T-cell (primary cell): ENCODE measurements at regions not wholly inside any gene's neighbourhood (a gene's known extent, or its start where the extent isn't known, plus 50 kb on each side); places are given as distances from the start of the nearest gene placed in this dataset.

Source experiments
- ATAC-seq, 4 experiments: fragments of 200-7000 bp in 3 of 4; fragments of 150-1000 bp in 1 of 4; cut with Tn5 transposase; replicated peaks in 1 of 4; 1 replicate in 3 of 4; 2 replicates in 1 of 4; pipeline ENCODE4 v1.10.0; 2021; ENCODE audit warnings: moderate library complexity in 3 of 4, mild to moderate bottlenecking in 2 of 4, moderate number of reproducible peaks in 1 of 4
- CTCF ChIA-PET, 2 donors: fragments of 300-600 bp; sonication (Branson Sonifier 250); formaldehyde crosslinking; loops; one replicate each; lab custom pipeline; 2022; ENCODE audit warnings: antibody characterized with exemption in 2 of 2; lab: Charles Lee
- POLR2A ChIA-PET, 2 donors: fragments of 300-600 bp; sonication (Branson Sonifier 250); formaldehyde crosslinking; loops; one replicate each; lab custom pipeline; 2022; ENCODE audit warnings: antibody characterized with exemption in 2 of 2; lab: Charles Lee
- DNase-seq, 35 experiments: peaks; one replicate each; pipeline versions ENCODE4 v3.0.0 to v3.0.0-alpha.2; 2013 to 2023
- H3K27ac ChIP-seq: one replicate; pipeline ENCODE4 v1.5.1; 2013; ENCODE audit warnings: low read length
- H3K27me3 ChIP-seq, 2 experiments: replicated peaks in 1 of 2; 1 replicate in 1 of 2; 2 replicates in 1 of 2; pipeline versions ENCODE4 v1.6.1 to v1.7.0; 2013; ENCODE audit warnings: low read length in 1 of 2, mixed read lengths in 1 of 2; ENCODE audit not compliant: control insufficient read depth in 2 of 2, insufficient read depth in 2 of 2; ENCODE audit errors: extremely low read depth in 1 of 2
- H3K36me3 ChIP-seq, 2 donors: 1 replicate in 1 of 2; 2 replicates in 1 of 2; pipeline versions ENCODE4 v1.6.1 to v1.7.0; 2013; ENCODE audit warnings: low read length in 1 of 2; ENCODE audit not compliant: control insufficient read depth in 2 of 2, insufficient read depth in 1 of 2; ENCODE audit errors: extremely low read depth in 1 of 2
- H3K4me1 ChIP-seq, 2 experiments: 1 replicate in 1 of 2; 2 replicates in 1 of 2; pipeline versions ENCODE4 v1.6.1 to v1.7.0; 2013; ENCODE audit warnings: low read length in 2 of 2, mixed read lengths in 1 of 2; ENCODE audit not compliant: insufficient read depth in 2 of 2, control insufficient read depth in 1 of 2; ENCODE audit errors: extremely low read depth in 1 of 2
- H3K4me3 ChIP-seq, 2 donors: 1 replicate in 1 of 2; 2 replicates in 1 of 2; pipeline versions ENCODE4 v1.5.1 to v1.7.0; 2013; ENCODE audit warnings: mild to moderate bottlenecking in 2 of 2, low read length in 1 of 2, moderate library complexity in 1 of 2; ENCODE audit not compliant: control insufficient read depth in 1 of 2; ENCODE audit errors: extremely low read depth in 1 of 2
- H3K9me3 ChIP-seq: 2 replicates; pipeline ENCODE4 v1.7.0; 2013
- H3K27ac Mint-ChIP-seq, 2 donors: one replicate each; pipeline ENCODE4 v1.8.0; 2020 to 2021; ENCODE audit warnings: mild to moderate bottlenecking in 2 of 2, mixed read lengths in 2 of 2
- H3K27me3 Mint-ChIP-seq, 2 donors: one replicate each; pipeline ENCODE4 v1.8.0; 2021 to 2022; ENCODE audit warnings: mixed read lengths in 2 of 2
- H3K36me3 Mint-ChIP-seq: one replicate; pipeline ENCODE4 v1.8.0; 2021; ENCODE audit warnings: mixed read lengths
- H3K4me1 Mint-ChIP-seq, 3 donors: one replicate each; pipeline ENCODE4 v1.8.0; 2020 to 2022; ENCODE audit warnings: mixed read lengths in 3 of 3, mild to moderate bottlenecking in 1 of 3
- H3K4me3 Mint-ChIP-seq, 3 donors: one replicate each; pipeline ENCODE4 v1.8.0; 2020 to 2022; ENCODE audit warnings: mild to moderate bottlenecking in 3 of 3, mixed read lengths in 3 of 3, moderate library complexity in 3 of 3
- H3K9me3 Mint-ChIP-seq, 3 donors: one replicate each; pipeline ENCODE4 v1.8.0; 2020 to 2022; ENCODE audit warnings: mixed read lengths in 3 of 3
- WGBS: methylation state at CpG from one replicate; pipeline ENCODE4 v1.1.5; 2013; ENCODE audit warnings: missing lambda C conversion rate; ENCODE audit not compliant: insufficient coverage; 5-methylcytosine and 5-hydroxymethylcytosine counted together

- H3K9me3 Mint-ChIP-seq: peaks cover 0 to 3% (median 0%) of the 10 kb centered on the region in 3 donors
- Histone ChIP-seq H3K4me3 (no peak overlapping the region), H3K4me1 (no peaks in the 10 kb centered on the region), H3K9me3 (no peaks in the 10 kb centered on the region), H3K27me3 (peaks cover 0 to 20% of the 10 kb centered on the region in 2 experiments), H3K27ac (no peak overlapping the region), H3K36me3 (no peaks in the 10 kb centered on the region)
- ChIA-PET POLR2A (no interaction called here), CTCF (no interaction called here)
- no peaks in the 10 kb centered on the region for H3K4me1 Mint-ChIP-seq
- H3K4me3 Mint-ChIP-seq: no peak overlapping the region
- ATAC-seq (no peak), DNase-seq (no peak)
- 100% methylated on average over 3 of the region's 3 CpGs for WGBS
- H3K27me3 Mint-ChIP-seq: peaks cover 9% of the 10 kb centered on the region in 2 donors
- no peaks in the 10 kb centered on the region for H3K36me3 Mint-ChIP-seq
- H3K27ac Mint-ChIP-seq: no peak overlapping the region
Observed at GRCh38 chr16:86108062-86108461, 209.1 kb downstream of the IRF8 start.

GRCh38 chr16:86110134-86110533, 211.2 kb downstream of the IRF8 start:
- Histone ChIP-seq H3K4me3 (no peak overlapping the region), H3K36me3 (no peaks in the 10 kb centered on the region), H3K27ac (no peak overlapping the region), H3K4me1 (no peaks in the 10 kb centered on the region), H3K9me3 (no peaks in the 10 kb centered on the region), H3K27me3 (peaks cover 0 to 20% of the 10 kb centered on the region in 2 experiments)
- peaks cover 0 to 3% (median 0%) of the 10 kb centered on the region in 3 donors for H3K9me3 Mint-ChIP-seq
- H3K36me3 Mint-ChIP-seq: no peaks in the 10 kb centered on the region
- H3K4me1 Mint-ChIP-seq: no peaks in the 10 kb centered on the region
- WGBS: 86% methylated on average over 1 of the region's 1 CpG
- H3K27ac Mint-ChIP-seq: no peak overlapping the region
- ChIA-PET CTCF (no interaction called here), POLR2A (no interaction called here)
- H3K4me3 Mint-ChIP-seq: no peak overlapping the region
- no peak for ATAC-seq
- peaks cover 14 to 17% of the 10 kb centered on the region in 2 donors for H3K27me3 Mint-ChIP-seq
- no peak for DNase-seq

DNA sequence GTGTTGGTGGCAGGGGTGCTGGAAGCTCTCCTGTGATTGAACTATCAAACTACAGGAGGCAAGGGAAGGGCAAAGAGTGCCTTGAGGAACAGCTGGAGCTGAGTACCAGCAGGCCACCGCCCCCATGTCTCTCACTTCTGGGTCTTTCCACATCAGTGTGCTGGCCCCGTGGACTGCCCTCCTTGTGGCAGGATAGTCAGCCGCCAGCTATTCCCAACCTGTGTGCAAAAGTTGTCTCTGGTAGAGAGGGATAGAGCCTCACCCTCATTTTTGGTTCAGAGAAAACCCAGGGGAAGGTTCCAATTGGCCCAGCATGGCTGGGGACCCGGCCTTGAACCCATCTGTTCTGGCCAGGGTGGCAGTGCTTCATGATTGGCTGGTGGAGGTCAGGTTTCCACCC, 211.8 kb downstream of the IRF8 start:
- Histone ChIP-seq H3K27me3 (peaks cover 0 to 23% of the 10 kb centered on the region in 2 experiments), H3K27ac (no peak overlapping the region), H3K4me3 (no peak overlapping the region), H3K9me3 (no peaks in the 10 kb centered on the region), H3K36me3 (no peaks in the 10 kb centered on the region), H3K4me1 (no peaks in the 10 kb centered on the region)
- ChIA-PET CTCF (no interaction called here), POLR2A (no interaction called here)
- Mint-ChIP-seq H3K27me3 (peaks cover 16 to 17% of the 10 kb centered on the region in 2 donors), H3K4me1 (no peaks in the 10 kb centered on the region), H3K36me3 (no peaks in the 10 kb centered on the region), H3K4me3 (no peak overlapping the region), H3K9me3 (peaks cover 0 to 3% (median 0%) of the 10 kb centered on the region in 3 donors), H3K27ac (no peak overlapping the region)
- ATAC-seq: no peak
- no peak for DNase-seq
- WGBS: 90% methylated on average over 2 of the region's 4 CpGs

GRCh38 chr16:86112178-86112577, 213.2 kb downstream of the IRF8 start:
- no peak overlapping the region for H3K27ac Mint-ChIP-seq
- peaks cover 0 to 32% of the 10 kb centered on the region in 2 experiments for H3K27me3 ChIP-seq
- WGBS: 86% methylated on average over 2 of the region's 4 CpGs

DNA sequence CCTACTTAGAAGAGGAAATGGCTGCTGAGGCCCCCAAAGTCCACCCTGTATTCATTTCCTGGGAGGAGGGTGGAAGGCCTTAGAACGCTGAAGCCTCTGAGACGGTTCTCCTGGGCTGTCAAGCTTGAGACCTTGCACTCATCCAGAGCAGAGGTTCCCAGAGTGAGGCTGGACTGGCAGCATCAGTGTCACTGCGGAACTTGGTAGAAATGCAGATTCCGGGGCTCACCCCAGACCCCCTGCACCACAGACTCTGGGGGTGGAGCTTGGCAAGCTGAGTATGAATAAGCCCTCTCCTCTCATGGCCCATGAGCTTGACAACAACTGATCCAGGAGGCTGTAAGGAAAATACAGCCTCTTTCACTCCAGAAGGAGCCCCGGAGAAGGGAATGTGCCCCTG, 218.3 kb downstream of the IRF8 start:
- no peaks in the 10 kb centered on the region for H3K36me3 ChIP-seq
- no peaks in the 10 kb centered on the region for H3K9me3 ChIP-seq
- 55% methylated on average over 4 of the region's 5 CpGs for WGBS
- H3K27me3 ChIP-seq: peaks cover 0 to 41% of the 10 kb centered on the region in 2 experiments
- ATAC-seq: no peak
- ChIA-PET CTCF (no interaction called here), POLR2A (no interaction called here)
- DNase-seq: no peak
- H3K4me3 ChIP-seq: no peak overlapping the region
- no peak overlapping the region for H3K27ac ChIP-seq
- H3K36me3 Mint-ChIP-seq: no peaks in the 10 kb centered on the region
- no peak overlapping the region for H3K27ac Mint-ChIP-seq
- H3K4me1 ChIP-seq: no peaks in the 10 kb centered on the region
- no peaks in the 10 kb centered on the region for H3K4me1 Mint-ChIP-seq
- no peak overlapping the region for H3K4me3 Mint-ChIP-seq
- peaks cover 21 to 27% of the 10 kb centered on the region in 2 donors for H3K27me3 Mint-ChIP-seq
- no peaks in the 10 kb centered on the region for H3K9me3 Mint-ChIP-seq

More at GRCh38 chr16:86112178-86112577, 213.2 kb downstream of the IRF8 start:
- Histone ChIP-seq H3K36me3 (no peaks in the 10 kb centered on the region), H3K4me1 (no peaks in the 10 kb centered on the region), H3K9me3 (no peaks in the 10 kb centered on the region), H3K27ac (no peak overlapping the region), H3K4me3 (no peak overlapping the region)
- no peak for DNase-seq
- no peaks in the 10 kb centered on the region for H3K4me1 Mint-ChIP-seq
- ChIA-PET CTCF (no interaction called here), POLR2A (no interaction called here)
- no peak overlapping the region for H3K4me3 Mint-ChIP-seq
- no peaks in the 10 kb centered on the region for H3K36me3 Mint-ChIP-seq
- H3K9me3 Mint-ChIP-seq: peaks cover 0 to 3% (median 0%) of the 10 kb centered on the region in 3 donors
- peaks cover 17 to 19% of the 10 kb centered on the region in 2 donors for H3K27me3 Mint-ChIP-seq
- ATAC-seq: no peak

DNA sequence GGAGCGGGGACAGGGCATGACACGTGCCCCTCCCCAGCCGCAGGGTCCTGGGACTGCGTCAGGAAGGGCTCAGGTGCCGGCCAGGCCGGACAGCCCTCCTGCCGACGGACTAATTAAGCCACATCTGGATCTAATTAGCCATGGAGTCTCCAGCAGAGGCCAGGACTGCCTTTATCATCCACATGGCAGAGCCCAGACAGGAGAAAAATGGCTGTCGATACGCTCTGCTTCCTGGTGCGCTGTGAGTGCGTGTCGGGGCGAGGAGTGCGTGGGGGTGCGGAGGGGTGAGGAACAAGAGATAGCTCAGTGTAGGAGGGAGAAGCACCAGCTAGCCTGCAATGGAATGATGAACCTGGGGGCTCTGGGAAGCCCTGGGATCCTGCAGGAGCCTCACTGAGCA, 218.8 kb downstream of the IRF8 start:
- H3K9me3 ChIP-seq: no peaks in the 10 kb centered on the region
- no peak overlapping the region for H3K27ac ChIP-seq
- no peaks in the 10 kb centered on the region for H3K4me1 Mint-ChIP-seq
- ATAC-seq (no peak), DNase-seq (no peak)
- no peak overlapping the region for H3K27ac Mint-ChIP-seq
- no peak overlapping the region for H3K4me3 ChIP-seq
- no peaks in the 10 kb centered on the region for H3K9me3 Mint-ChIP-seq
- 74% methylated on average over 15 of the region's 16 CpGs for WGBS
- no peaks in the 10 kb centered on the region for H3K36me3 Mint-ChIP-seq
- ChIA-PET CTCF (no interaction called here), POLR2A (no interaction called here)
- H3K4me1 ChIP-seq: no peaks in the 10 kb centered on the region
- H3K27me3 ChIP-seq: peaks cover 0 to 46% of the 10 kb centered on the region in 2 experiments
- H3K36me3 ChIP-seq: no peaks in the 10 kb centered on the region
- H3K4me3 Mint-ChIP-seq: no peak overlapping the region
- peaks cover 19 to 25% of the 10 kb centered on the region in 2 donors for H3K27me3 Mint-ChIP-seq
